ENCODE measurements at regions not wholly inside any gene's neighbourhood (a gene's known extent, or its start where the extent isn't known, plus 50 kb on each side); places are given as distances from the start of the nearest gene placed in this dataset.

DNA sequence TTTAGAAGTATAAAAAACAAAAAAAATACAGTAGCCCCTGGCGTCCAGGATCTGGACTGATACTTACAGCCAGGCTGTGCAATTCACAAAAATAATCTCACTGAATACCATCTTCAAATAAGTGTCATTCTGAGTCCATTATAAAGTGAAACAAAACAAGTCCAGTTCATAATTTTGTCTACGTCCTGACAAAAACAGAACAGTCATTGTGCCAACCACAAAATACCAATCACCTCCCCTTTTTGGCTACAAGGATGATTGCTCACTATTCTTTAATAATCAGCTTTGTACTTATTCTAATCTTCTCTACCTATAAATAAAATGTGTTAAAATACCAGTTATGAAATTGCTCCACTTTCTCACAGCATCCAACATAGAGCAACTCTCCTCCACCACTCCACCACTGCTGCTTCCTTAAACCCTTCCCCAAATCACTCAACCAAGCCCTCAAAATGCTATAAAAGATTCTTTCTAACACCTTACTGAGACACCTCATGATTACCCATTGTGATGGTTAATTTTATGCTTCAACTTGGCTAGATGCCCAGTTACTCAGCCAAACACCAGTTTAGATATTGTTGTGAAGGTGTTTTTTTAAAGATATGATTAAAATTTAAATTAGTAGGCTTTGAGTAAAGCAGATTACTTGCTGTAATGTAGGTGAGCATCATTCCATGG, 479.8 kb upstream of the SEMA3A start:
- no peak for DNase-seq

- no peak for DNase-seq
These were observed 474.7 kb upstream of the SEMA3A start for GRCh38 chr7:84669177-84669732.

GRCh38 chr7:84668116-84668515, 473.5 kb upstream of the SEMA3A start:
- no peak for DNase-seq

GRCh38 chr7:84666651-84667050, 472.1 kb upstream of the SEMA3A start:
- DNase-seq, result no peak

DNA sequence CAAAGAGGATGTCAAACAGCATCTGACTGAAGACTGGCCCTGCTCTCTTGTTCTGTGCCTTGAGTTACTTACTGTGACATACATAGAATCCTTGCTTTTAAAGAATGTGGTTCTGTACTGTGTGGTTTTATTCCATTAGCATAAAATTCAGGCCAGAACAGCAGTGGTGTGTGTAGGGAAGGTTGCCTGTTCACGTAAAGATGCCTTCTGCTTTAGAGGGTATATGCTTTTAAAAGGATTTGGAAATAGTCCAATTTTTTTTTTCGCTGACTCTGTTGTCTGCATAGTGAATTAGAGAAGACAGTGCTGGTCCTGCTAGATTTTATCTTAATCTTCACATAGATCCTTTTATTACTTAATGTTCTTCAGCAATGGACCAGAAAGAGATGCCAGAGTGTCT, 470.8 kb upstream of the SEMA3A start:
- no peak for DNase-seq

- no peak for DNase-seq
These were observed 470.0 kb upstream of the SEMA3A start for GRCh38 chr7:84664626-84665025.

GRCh38 chr7:84663224-84663623, 468.6 kb upstream of the SEMA3A start:
- DNase-seq, result no peak

DNA sequence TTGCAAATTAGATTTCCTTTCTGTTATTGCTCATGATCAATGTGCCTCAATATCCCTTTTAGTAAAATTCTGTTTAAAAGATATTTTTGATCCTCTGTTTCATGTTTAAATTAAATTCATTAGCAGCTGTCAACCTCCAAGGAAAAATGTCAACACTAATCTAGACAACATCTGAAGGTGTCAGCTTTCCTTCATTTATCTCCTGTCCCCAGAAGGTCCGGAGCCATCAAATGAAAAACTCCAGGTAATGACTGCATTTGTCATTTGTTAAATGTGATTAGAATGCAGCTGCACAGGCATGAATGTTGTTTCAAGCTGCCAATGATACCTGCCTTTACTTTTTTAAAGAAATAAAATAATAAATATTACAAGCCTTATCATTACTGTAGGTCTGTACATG, 463.7 kb upstream of the SEMA3A start:
- no peak for DNase-seq

DNA sequence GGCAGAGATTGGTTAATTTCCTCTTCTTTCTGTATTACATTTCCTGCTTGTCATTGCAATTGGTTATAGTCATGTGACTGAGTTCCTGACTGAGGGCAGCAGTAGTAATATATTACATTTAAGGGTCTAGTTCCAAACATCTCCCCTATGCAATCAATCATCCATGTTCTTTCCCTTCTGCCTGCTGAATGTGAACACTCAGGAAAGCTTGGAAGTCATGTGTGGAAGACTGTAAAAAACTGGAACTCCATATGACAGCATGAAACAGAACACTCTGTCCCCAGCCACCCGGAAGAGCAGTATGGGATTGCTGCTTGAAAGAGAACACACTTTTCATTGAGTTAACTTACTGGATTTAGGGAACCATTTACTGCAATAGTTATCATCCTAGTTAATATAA, 459.7 kb upstream of the SEMA3A start:
- DNase-seq, result no peak

DNA sequence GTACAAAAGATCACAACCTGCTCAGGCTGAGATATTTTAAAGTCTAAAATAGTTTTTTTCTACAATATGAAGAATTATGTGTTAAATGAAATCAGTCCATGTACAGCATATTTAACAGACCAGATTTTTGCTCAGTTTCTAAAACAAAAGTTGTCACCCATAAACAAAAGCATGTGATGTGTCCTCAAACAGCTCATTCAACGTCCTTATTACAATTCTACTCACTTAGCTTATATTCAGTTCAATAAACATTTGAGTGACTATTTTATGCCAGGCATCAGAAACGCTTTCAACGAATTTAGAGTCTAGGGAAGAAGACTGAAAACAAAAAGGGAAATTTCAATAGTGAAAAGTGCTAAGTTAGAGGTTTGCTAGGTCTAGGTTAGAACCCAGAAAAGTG, 457.3 kb upstream of the SEMA3A start:
- DNase-seq, result no peak

GRCh38 chr7:84647797-84648757, 453.5 kb upstream of the SEMA3A start:
- no peak for DNase-seq

DNA sequence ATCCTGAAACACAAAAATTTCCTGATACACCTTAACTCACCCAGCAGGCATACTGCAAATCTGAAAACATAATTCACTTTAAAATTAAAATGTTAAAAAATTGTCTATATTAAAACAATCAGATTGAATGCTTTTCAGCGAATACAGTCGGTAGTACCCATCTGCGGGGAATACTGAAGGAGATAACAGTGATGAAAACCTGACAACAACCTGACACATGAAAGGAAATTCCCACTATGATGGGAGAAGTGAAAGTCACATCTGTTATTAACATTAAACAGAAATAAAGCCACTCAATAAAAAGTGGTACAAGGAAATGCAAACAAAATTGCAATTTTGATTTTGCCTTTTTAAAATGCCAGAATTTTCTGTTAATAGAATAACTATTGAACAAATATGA, 448.0 kb upstream of the SEMA3A start:
- DNase-seq, result no peak

- DNase-seq, result no peak
These were observed 446.0 kb upstream of the SEMA3A start for GRCh38 chr7:84640637-84641036.

- DNase-seq, result no peak
These were observed 443.7 kb upstream of the SEMA3A start for GRCh38 chr7:84638339-84638697.

DNA sequence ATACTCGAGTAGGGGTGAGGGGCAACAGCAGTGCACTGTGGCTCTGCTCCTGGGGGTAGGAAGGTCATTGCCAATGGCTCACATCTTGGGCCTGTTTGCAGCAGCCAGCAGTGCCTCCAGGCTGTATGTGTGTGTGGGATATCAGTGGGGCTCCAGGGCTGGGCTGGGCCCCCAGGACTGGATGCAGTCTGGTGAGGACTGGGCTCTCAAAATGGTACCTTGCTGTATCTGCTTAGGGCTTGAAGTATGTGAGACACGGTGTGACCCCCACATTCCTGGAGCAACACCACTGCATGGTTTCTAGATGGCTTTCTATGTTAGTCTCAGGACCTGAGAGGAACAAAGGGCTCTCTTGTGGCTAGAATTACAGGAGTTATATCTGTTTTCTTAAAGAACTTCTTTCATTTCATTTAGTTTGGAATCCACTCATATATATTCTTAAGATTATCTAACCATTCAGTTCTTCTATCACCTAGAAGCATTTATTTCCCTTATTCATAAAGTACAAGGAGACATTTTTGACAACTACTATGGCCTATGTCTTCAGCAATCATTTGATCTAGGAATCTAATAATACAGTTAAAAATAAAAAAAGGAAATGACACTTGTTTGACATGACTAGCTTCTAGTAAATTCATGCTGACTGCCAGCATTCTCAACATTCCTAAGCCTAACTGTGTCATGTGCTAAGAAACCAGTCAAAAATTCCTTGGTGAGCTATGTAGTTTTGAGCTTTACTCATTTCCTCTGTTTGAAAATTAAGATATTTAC, 443.2 kb upstream of the SEMA3A start:
- DNase-seq, result no peak

GRCh38 chr7:84631913-84632312, 437.3 kb upstream of the SEMA3A start:
- no peak for DNase-seq

DNA sequence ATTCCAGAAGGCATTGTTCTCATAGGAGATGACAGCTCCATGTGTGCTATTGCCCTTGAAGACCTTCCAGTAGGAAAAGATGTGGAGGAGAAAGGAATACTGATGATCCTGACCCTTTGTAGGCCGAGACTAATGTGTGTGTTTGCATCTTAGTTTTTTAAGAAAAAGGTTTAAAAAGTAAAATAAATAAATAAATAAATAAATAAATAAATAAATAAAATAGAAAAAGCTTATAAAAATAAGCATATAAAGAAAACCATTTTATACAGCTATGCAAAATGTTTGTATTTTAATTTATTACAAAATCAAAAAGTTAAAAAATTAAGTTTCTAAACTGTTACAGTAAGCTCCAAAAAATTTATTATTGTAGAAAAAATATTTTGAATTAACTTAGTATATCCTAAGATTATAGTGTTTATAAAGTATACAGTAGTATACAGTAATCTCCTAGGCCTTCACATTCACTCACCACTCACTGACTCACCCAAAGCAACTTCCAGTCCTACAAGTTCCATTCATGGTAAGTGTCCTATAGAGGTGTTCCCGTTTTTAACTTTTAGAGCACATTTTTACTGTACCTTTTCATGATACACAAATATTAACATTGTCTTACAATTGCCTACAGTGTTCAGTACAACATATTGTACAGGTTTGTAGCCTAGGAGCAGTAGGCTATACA, 435.2 kb upstream of the SEMA3A start:
- DNase-seq, result no peak

- no peak for DNase-seq
These were observed 434.6 kb upstream of the SEMA3A start for GRCh38 chr7:84629216-84629615.

GRCh38 chr7:84627250-84627649, 432.7 kb upstream of the SEMA3A start:
- DNase-seq, result no peak

- no peak for DNase-seq
These were observed 430.3 kb upstream of the SEMA3A start for GRCh38 chr7:84624927-84625326.

GRCh38 chr7:84624527-84624926, 429.9 kb upstream of the SEMA3A start:
- DNase-seq, result no peak

DNA sequence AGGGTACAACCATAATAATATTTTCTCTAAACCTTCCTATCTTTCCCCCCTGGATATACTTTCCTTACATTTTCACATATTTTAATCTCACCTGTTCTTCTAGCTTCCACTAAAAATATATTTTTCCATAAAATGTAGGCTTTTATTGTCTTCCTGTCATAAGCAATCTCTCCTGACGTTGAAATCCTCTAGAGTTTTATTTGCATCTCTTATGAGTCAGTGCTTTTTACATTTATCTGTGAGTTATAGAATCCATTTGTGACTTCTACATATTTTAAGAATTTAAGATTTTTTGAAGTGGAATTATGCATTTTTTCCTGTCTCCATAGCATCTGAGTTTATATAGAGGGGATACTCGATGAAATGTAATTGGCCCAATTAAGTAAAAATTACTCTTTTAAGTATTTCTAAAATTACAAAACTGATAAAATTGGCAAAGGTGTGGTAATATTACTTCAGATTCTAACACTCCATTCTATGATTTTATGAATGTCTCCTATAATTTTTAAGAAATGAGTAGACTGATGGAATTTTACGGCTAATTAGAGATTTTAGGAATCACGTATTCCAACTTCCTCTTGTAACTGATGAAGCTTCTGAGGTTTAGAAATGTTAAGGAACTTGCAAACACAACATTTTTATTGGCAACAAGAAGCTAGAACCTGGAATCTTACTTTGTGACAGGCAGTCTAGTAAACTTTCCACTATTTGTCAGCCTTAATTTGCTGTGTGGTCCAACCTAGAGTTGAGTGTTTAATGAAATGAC, 422.9 kb upstream of the SEMA3A start:
- no peak for DNase-seq
